Osteocyte (in vitro differentiated cells): ENCODE measurements at regions not wholly inside any gene's neighbourhood (a gene's known extent, or its start where the extent isn't known, plus 50 kb on each side); places are given as distances from the start of the nearest gene placed in this dataset.

Experiments used
- DNase-seq: peaks from one replicate; pipeline ENCODE4 v3.0.0; 2021; ENCODE audit warnings: mixed read lengths; ENCODE audit not compliant: unreplicated experiment; ENCODE audit errors: extremely low spot score
- H3K27ac Mint-ChIP-seq: one replicate; pipeline ENCODE4 v1.8.0; 2021; ENCODE audit warnings: mild to moderate bottlenecking, mixed read lengths; ENCODE audit not compliant: unreplicated experiment
- H3K27me3 Mint-ChIP-seq: one replicate; pipeline ENCODE4 v1.8.0; 2021; ENCODE audit warnings: mixed read lengths; ENCODE audit not compliant: unreplicated experiment
- H3K36me3 Mint-ChIP-seq: one replicate; pipeline ENCODE4 v1.8.0; 2021; ENCODE audit warnings: mixed read lengths; ENCODE audit not compliant: unreplicated experiment
- H3K4me1 Mint-ChIP-seq: one replicate; pipeline ENCODE4 v1.8.0; 2021; ENCODE audit warnings: mixed read lengths; ENCODE audit not compliant: unreplicated experiment
- H3K4me3 Mint-ChIP-seq: one replicate; pipeline ENCODE4 v1.8.0; 2021; ENCODE audit warnings: mild to moderate bottlenecking, moderate library complexity, mixed read lengths; ENCODE audit not compliant: unreplicated experiment
- H3K9me3 Mint-ChIP-seq: one replicate; pipeline ENCODE4 v1.8.0; 2021; ENCODE audit warnings: mixed read lengths; ENCODE audit not compliant: unreplicated experiment
- TF ChIP-seq, protein P1 (sequence below): fragments of 200-600 bp; sonication (generic); IDR thresholded peaks from 2 replicates; pipeline ENCODE4 v1.5.0; 2021; ENCODE audit warnings: antibody characterized with exemption, mild to moderate bottlenecking, moderate library complexity

GRCh38 chr3:112765531-112765930 lies 81.1 kb downstream of the CD200R1L start:
- Mint-ChIP-seq H3K27ac (no peak overlapping the region), H3K4me1 (peaks cover 19% of the 10 kb centered on the region), H3K36me3 (no peaks in the 10 kb centered on the region), H3K27me3 (no peaks in the 10 kb centered on the region), H3K4me3 (no peak overlapping the region), H3K9me3 (no peaks in the 10 kb centered on the region)
- TF ChIP-seq, protein P1, sequence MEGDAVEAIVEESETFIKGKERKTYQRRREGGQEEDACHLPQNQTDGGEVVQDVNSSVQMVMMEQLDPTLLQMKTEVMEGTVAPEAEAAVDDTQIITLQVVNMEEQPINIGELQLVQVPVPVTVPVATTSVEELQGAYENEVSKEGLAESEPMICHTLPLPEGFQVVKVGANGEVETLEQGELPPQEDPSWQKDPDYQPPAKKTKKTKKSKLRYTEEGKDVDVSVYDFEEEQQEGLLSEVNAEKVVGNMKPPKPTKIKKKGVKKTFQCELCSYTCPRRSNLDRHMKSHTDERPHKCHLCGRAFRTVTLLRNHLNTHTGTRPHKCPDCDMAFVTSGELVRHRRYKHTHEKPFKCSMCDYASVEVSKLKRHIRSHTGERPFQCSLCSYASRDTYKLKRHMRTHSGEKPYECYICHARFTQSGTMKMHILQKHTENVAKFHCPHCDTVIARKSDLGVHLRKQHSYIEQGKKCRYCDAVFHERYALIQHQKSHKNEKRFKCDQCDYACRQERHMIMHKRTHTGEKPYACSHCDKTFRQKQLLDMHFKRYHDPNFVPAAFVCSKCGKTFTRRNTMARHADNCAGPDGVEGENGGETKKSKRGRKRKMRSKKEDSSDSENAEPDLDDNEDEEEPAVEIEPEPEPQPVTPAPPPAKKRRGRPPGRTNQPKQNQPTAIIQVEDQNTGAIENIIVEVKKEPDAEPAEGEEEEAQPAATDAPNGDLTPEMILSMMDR = no peak
- DNase-seq = no peak

- H3K27ac Mint-ChIP-seq = no peak overlapping the region
Measured at GRCh38 chr3:112763258-112763657, 83.4 kb downstream of the CD200R1L start.

GRCh38 chr3:112761062-112761638 lies 85.5 kb downstream of the CD200R1L start:
- TF ChIP-seq, protein P1 = no peak
- H3K27ac Mint-ChIP-seq = no peak overlapping the region
- H3K4me3 Mint-ChIP-seq = no peak overlapping the region

More at GRCh38 chr3:112763258-112763657, 83.4 kb downstream of the CD200R1L start:
- Mint-ChIP-seq H3K36me3 (no peaks in the 10 kb centered on the region), H3K9me3 (no peaks in the 10 kb centered on the region), H3K4me1 (peaks cover 20% of the 10 kb centered on the region), H3K27me3 (no peaks in the 10 kb centered on the region), H3K4me3 (no peak overlapping the region)
- TF ChIP-seq, protein P1 = no peak
- DNase-seq = no peak

GRCh38 chr3:112759681-112760080 lies 87.0 kb downstream of the CD200R1L start:
- Mint-ChIP-seq H3K27ac (no peak overlapping the region), H3K27me3 (no peaks in the 10 kb centered on the region), H3K9me3 (no peaks in the 10 kb centered on the region), H3K4me3 (no peak overlapping the region), H3K36me3 (no peaks in the 10 kb centered on the region), H3K4me1 (peaks cover 18% of the 10 kb centered on the region)
- TF ChIP-seq, protein P1 = no peak
- no peak for DNase-seq

More at GRCh38 chr3:112761062-112761638, 85.5 kb downstream of the CD200R1L start:
- Mint-ChIP-seq H3K36me3 (no peaks in the 10 kb centered on the region), H3K9me3 (no peaks in the 10 kb centered on the region), H3K4me1 (peaks cover 20% of the 10 kb centered on the region), H3K27me3 (no peaks in the 10 kb centered on the region)
- no peak for DNase-seq

DNA sequence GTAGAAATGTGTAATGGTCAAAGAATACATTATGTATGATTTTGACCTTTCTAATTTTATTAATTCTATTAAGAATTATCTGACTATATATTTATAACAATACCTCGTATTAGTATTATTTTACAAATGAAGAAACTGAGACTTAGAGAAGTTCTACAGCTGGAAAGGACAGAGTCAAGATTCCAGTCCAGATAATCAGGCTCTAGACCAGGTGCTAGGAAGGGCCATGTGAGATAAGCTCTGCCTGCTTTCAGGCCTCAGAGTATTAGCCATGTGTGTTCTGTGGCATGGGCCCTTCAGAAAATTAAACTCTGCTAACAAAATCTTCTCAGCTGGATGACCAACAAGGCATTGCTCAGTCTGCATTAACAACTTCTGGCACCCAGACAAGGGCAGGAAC lies 87.5 kb downstream of the CD200R1L start:
- H3K4me3 Mint-ChIP-seq = no peak overlapping the region
- H3K9me3 Mint-ChIP-seq = no peaks in the 10 kb centered on the region
- peaks cover 18% of the 10 kb centered on the region for H3K4me1 Mint-ChIP-seq
- no peak overlapping the region for H3K27ac Mint-ChIP-seq
- TF ChIP-seq, protein P1 = no peak
- no peaks in the 10 kb centered on the region for H3K36me3 Mint-ChIP-seq
- no peaks in the 10 kb centered on the region for H3K27me3 Mint-ChIP-seq
- no peak for DNase-seq
